K562 (cell line): ENCODE measurements at regions not wholly inside any gene's neighbourhood (a gene's known extent, or its start where the extent isn't known, plus 50 kb on each side); places are given as distances from the start of the nearest gene placed in this dataset.

Source experiments
- ATAC-seq: fragments of 200-7000 bp; cut with Tn5 transposase; 3 replicates; pipeline ENCODE4 v1.9.1; 2020; ENCODE audit warnings: moderate library complexity
- BruUV-seq: library from RNA; stranded (reverse); fragments of 400-500 nt; replicated peaks from 2 replicates; lab custom pipeline; 2021; lab: Mats Ljungman, UMichigan
- CTCF ChIA-PET: fragments of 300-600 bp; formaldehyde crosslinking; extraction: SDS; loops from one replicate; lab custom pipeline; 2021; ENCODE audit warnings: low intra/inter-chr PET ratio; lab: Yijun Ruan, JAX
- POLR2A ChIA-PET: fragments of 300-600, 350-650 bp; sonication (Branson Sonifier 250); formaldehyde crosslinking; extraction: SDS; loops from one replicate; lab custom pipeline; 2021; ENCODE audit warnings: antibody characterized with exemption, inconsistent platforms; lab: Yijun Ruan, JAX
- DNase-seq, 4 experiments: peaks; one replicate each; pipeline versions ENCODE4 v3.0.0 to v3.0.0-alpha.2; 2011 to 2018; ENCODE audit warnings: low spot score in 3 of 4, mixed read lengths in 3 of 4; ENCODE audit errors: extremely low read depth in 1 of 4
- FAIRE-seq: peaks from 2 replicates; lab custom pipeline; 2011; peaks lifted over from hg19 to GRCh38; lab: Jason Lieb, UNC
- H2AFZ ChIP-seq: 2 replicates; pipeline ENCODE4 v1.6.0; 2011; ENCODE audit warnings: low read depth, low read length, control low read depth, inconsistent platforms
- H3K27ac ChIP-seq: fragments of 200-600 bp; 3 replicates; pipeline ENCODE4 v1.8.0; 2011; ENCODE audit warnings: low read depth, mild to moderate bottlenecking, control low read depth, inconsistent platforms, low read length, moderate library complexity, mixed read lengths; ENCODE audit errors: extremely low read depth
- H3K27me3 ChIP-seq, 2 experiments: fragments of 300-600 bp in 1 of 2; 2 replicates in 1 of 2; 3 replicates in 1 of 2; pipeline versions ENCODE4 v1.6.0 to v1.8.0; 2011; ENCODE audit warnings: inconsistent platforms in 2 of 2, low read length in 2 of 2, mild to moderate bottlenecking in 1 of 2, mixed read lengths in 1 of 2, moderate library complexity in 1 of 2; ENCODE audit not compliant: control insufficient read depth in 2 of 2, insufficient read depth in 2 of 2
- H3K36me3 ChIP-seq: fragments of 300-600 bp; 3 replicates; pipeline ENCODE4 v1.8.0; 2011; ENCODE audit warnings: mild to moderate bottlenecking, low read length, inconsistent platforms; ENCODE audit not compliant: control insufficient read depth, insufficient read depth
- H3K4me1 ChIP-seq, 2 experiments: fragments of 200-600 bp in 1 of 2; replicated peaks in 1 of 2; 2 replicates in 1 of 2; 3 replicates in 1 of 2; pipeline versions ENCODE4 v1.5.1 to v1.8.0; 2011; ENCODE audit warnings: inconsistent platforms in 2 of 2, low read length in 2 of 2, mild to moderate bottlenecking in 1 of 2, mixed read lengths in 1 of 2, moderate library complexity in 1 of 2; ENCODE audit not compliant: control insufficient read depth in 2 of 2, insufficient read depth in 2 of 2
- H3K4me2 ChIP-seq: 2 replicates; pipeline ENCODE4 v1.6.1; 2011; ENCODE audit warnings: low read length, control low read depth, inconsistent platforms, mixed read lengths; ENCODE audit not compliant: insufficient read depth
- H3K4me3 ChIP-seq: fragments of 200-600 bp; sonication (generic), shearing (Covaris generic); 2 replicates; pipeline ENCODE4 v1.5.1; 2016; ENCODE audit warnings: control low read depth, inconsistent platforms
- H3K79me2 ChIP-seq: fragments of 200-600 bp; 3 replicates; pipeline ENCODE4 v1.8.0; 2011; ENCODE audit warnings: low read length, inconsistent platforms; ENCODE audit not compliant: control insufficient read depth, insufficient read depth
- H3K9ac ChIP-seq, 2 experiments: 2 replicates each; pipeline versions ENCODE4 v1.6.0 to v1.6.1; 2011; ENCODE audit warnings: low read depth in 2 of 2, low read length in 2 of 2, control low read depth in 1 of 2, inconsistent platforms in 1 of 2, mild to moderate bottlenecking in 1 of 2, mixed read lengths in 1 of 2; ENCODE audit not compliant: insufficient read depth in 1 of 2
- H3K9me1 ChIP-seq: one replicate; pipeline ENCODE4 v1.6.0; 2011; ENCODE audit warnings: inconsistent platforms, mild to moderate bottlenecking, low read length, moderate library complexity; ENCODE audit not compliant: control insufficient read depth, insufficient read depth
- H3K9me3 ChIP-seq: replicated peaks from 2 replicates; pipeline ENCODE4 v1.5.1; 2011; ENCODE audit warnings: low read depth, low read length, inconsistent platforms; ENCODE audit not compliant: control insufficient read depth, insufficient read depth
- H4K20me1 ChIP-seq: replicated peaks from 2 replicates; pipeline ENCODE4 v1.6.1; 2011; ENCODE audit warnings: low read length, inconsistent platforms, mixed read lengths; ENCODE audit not compliant: control insufficient read depth, insufficient read depth
- FOXK1 ChIP-seq: sonication (generic); formaldehyde crosslinking; IDR thresholded peaks from 2 replicates; pipeline ENCODE4 v1.8.0; 2022; ENCODE audit warnings: missing genetic modification reagents, mild to moderate bottlenecking, borderline replicate concordance
- RHOXF2B ChIP-seq: fragments of 250-450 bp; sonication (Bioruptor Pico); conservative IDR thresholded peaks from 2 replicates; pipeline ENCODE4 v1.5.1; 2021
- SMC3 ChIP-seq: conservative IDR thresholded peaks from 2 replicates; pipeline ENCODE4 v1.6.1; 2011; ENCODE audit warnings: low read depth, low read length, improper control_type of control experiment; ENCODE audit not compliant: insufficient read depth
- WHSC1 ChIP-seq: IDR thresholded peaks from one replicate; pipeline ENCODE4 v1.6.1; 2012; ENCODE audit warnings: low read length, control low read depth, inconsistent platforms
- ZKSCAN1 ChIP-seq: fragments of 150-350 bp; IDR thresholded peaks from 2 replicates; pipeline ENCODE4 v1.6.1; 2016; ENCODE audit warnings: low read depth, low read length
- ZNF655 ChIP-seq: fragments of 250-450 bp; sonication (Bioruptor Pico); IDR thresholded peaks from 2 replicates; pipeline ENCODE4 v1.5.0; 2021
- WGBS: fragments of 100-300 bp; shearing (Covaris generic); methylation state at CpG from one replicate; pipeline ENCODE4 v1.1.6; 2016; ENCODE audit warnings: low coverage, mixed read lengths; ENCODE audit not compliant: insufficient coverage; ENCODE audit errors: missing lambda C conversion rate; 5-methylcytosine and 5-hydroxymethylcytosine counted together
- in situ Hi-C: fragments of 300-500 bp; cut with MboI; formaldehyde crosslinking; loops from 4 replicates; pipeline ENCODE4 v1.15.0; 2018; ENCODE audit warnings: inconsistent platforms, mixed read lengths
- intact Hi-C: fragments of 100-400 bp; cut with micrococcal nuclease; formaldehyde crosslinking; loops from 2 replicates; pipeline ENCODE4 v1.14.2; 2022
- TF ChIP-seq, protein P1 (sequence below): fragments of 450-650 bp; IDR thresholded peaks from 2 replicates; pipeline ENCODE4 v1.6.1; 2016; ENCODE audit warnings: antibody characterized with exemption

- intact Hi-C loops (no loop called here), in situ Hi-C loops (no loop called here)
- no peaks in the 10 kb centered on the region for H3K9me1 ChIP-seq
- DNase-seq (no peak), FAIRE-seq (no peak), ATAC-seq (no peak)
- POLR2A ChIA-PET, result no interaction called here
- no TSS peak for BruUV-seq
- no peak overlapping the region for H3K4me2 ChIP-seq
- no peaks in the 10 kb centered on the region for H4K20me1 ChIP-seq
- H3K4me1 ChIP-seq, result no peaks in the 10 kb centered on the region
- H3K9me3 ChIP-seq, result no peaks in the 10 kb centered on the region
- H2AFZ ChIP-seq, result no peak overlapping the region
- no peaks in the 10 kb centered on the region for H3K79me2 ChIP-seq
- 0% methylated on average over 5 of the region's 5 CpGs for WGBS
- H3K4me3 ChIP-seq, result no peak overlapping the region
- no peak overlapping the region for H3K9ac ChIP-seq
- TF ChIP-seq, protein P1, sequence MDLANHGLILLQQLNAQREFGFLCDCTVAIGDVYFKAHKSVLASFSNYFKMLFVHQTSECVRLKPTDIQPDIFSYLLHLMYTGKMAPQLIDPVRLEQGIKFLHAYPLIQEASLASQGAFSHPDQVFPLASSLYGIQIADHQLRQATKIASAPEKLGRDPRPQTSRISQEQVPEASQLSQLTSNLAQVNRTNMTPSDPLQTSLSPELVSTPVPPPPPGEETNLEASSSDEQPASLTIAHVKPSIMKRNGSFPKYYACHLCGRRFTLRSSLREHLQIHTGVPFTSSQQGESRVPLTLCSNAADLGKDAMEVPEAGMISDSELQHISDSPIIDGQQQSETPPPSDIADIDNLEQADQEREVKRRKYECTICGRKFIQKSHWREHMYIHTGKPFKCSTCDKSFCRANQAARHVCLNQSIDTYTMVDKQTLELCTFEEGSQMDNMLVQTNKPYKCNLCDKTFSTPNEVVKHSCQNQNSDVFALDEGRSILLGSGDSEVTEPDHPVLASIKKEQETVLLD, result no peak
- TF ChIP-seq ZNF655 (CRISPR knock-in tag) (no peak), WHSC1 (no peak), RHOXF2B (no peak), ZKSCAN1 (peak; percentile 30; the same call in 1 of the 2 replicates), FOXK1 (CRISPR knock-in tag) (no peak), SMC3 (no peak)
- no peak overlapping the region for H3K27ac ChIP-seq
- CTCF ChIA-PET, result no interaction called here
- H3K27me3 ChIP-seq, result no peaks in the 10 kb centered on the region
- no peaks in the 10 kb centered on the region for H3K36me3 ChIP-seq
Measured at GRCh38 chr11:79536155-79536917, 95.5 kb upstream of the TENM4 start.
